H9 (cell line): ENCODE measurements at regions not wholly inside any gene's neighbourhood (a gene's known extent, or its start where the extent isn't known, plus 50 kb on each side); places are given as distances from the start of the nearest gene placed in this dataset.

Experiments
- DNase-seq: peaks from one replicate; pipeline ENCODE4 v3.0.0-alpha.2; 2017
- H2AFZ ChIP-seq: one replicate; pipeline ENCODE4 v1.6.1; 2013; ENCODE audit warnings: mild to moderate bottlenecking, low read length, control low read depth, moderate library complexity
- H2AK5ac ChIP-seq: 2 replicates; pipeline ENCODE4 v1.6.1; 2013; ENCODE audit warnings: low read length, control low read depth, mixed read lengths; ENCODE audit not compliant: insufficient read length
- H2BK120ac ChIP-seq: one replicate; pipeline ENCODE4 v1.6.1; 2013; ENCODE audit warnings: low read depth, mild to moderate bottlenecking, low read length, control low read depth, inconsistent platforms; ENCODE audit not compliant: poor library complexity, severe bottlenecking
- H2BK12ac ChIP-seq: 2 replicates; pipeline ENCODE4 v1.6.1; 2013; ENCODE audit warnings: low read length, control low read depth, mixed read lengths, low read depth; ENCODE audit not compliant: insufficient read length
- H2BK15ac ChIP-seq: 2 replicates; pipeline ENCODE4 v1.6.1; 2013; ENCODE audit warnings: low read depth, low read length, control low read depth
- H2BK20ac ChIP-seq: one replicate; pipeline ENCODE4 v1.6.1; 2013; ENCODE audit warnings: low read depth, mild to moderate bottlenecking, low read length, control low read depth, inconsistent platforms; ENCODE audit not compliant: poor library complexity, severe bottlenecking
- H2BK5ac ChIP-seq: 2 replicates; pipeline ENCODE4 v1.6.1; 2013; ENCODE audit warnings: low read length, control low read depth, mixed read lengths; ENCODE audit not compliant: insufficient read length
- H3K14ac ChIP-seq: 2 replicates; pipeline ENCODE4 v1.6.1; 2013; ENCODE audit warnings: low read length, control low read depth; ENCODE audit not compliant: insufficient read depth
- H3K18ac ChIP-seq: 2 replicates; pipeline ENCODE4 v1.6.1; 2013; ENCODE audit warnings: low read depth, mild to moderate bottlenecking, mixed read lengths, low read length, control low read depth; ENCODE audit not compliant: insufficient read length
- H3K23ac ChIP-seq: 2 replicates; pipeline ENCODE4 v1.6.1; 2013; ENCODE audit warnings: low read length, control low read depth, mixed read lengths, low read depth; ENCODE audit not compliant: insufficient read length
- H3K23me2 ChIP-seq: 2 replicates; pipeline ENCODE4 v1.6.1; 2013; ENCODE audit warnings: low read depth, mild to moderate bottlenecking, mixed read lengths, low read length, control low read depth; ENCODE audit not compliant: insufficient read length, poor library complexity, severe bottlenecking
- H3K27ac ChIP-seq: 2 replicates; pipeline ENCODE4 v1.5.1; 2013; ENCODE audit warnings: low read length, control low read depth, mixed read lengths, low read depth; ENCODE audit not compliant: insufficient read length
- H3K27me3 ChIP-seq: 2 replicates; pipeline ENCODE4 v1.6.1; 2013; ENCODE audit warnings: low read length, control low read depth, inconsistent platforms; ENCODE audit not compliant: insufficient read depth
- H3K4ac ChIP-seq: 2 replicates; pipeline ENCODE4 v1.6.1; 2013; ENCODE audit warnings: low read depth, mild to moderate bottlenecking, control low read depth, inconsistent platforms, low read length, moderate library complexity
- H3K4me1 ChIP-seq: 2 replicates; pipeline ENCODE4 v1.6.1; 2013; ENCODE audit warnings: low read length, control low read depth, inconsistent platforms; ENCODE audit not compliant: insufficient read depth
- H3K4me2 ChIP-seq: 2 replicates; pipeline ENCODE4 v1.6.1; 2013; ENCODE audit warnings: low read length, control low read depth, mixed read lengths; ENCODE audit not compliant: insufficient read length, insufficient read depth
- H3K56ac ChIP-seq: 2 replicates; pipeline ENCODE4 v1.6.1; 2013; ENCODE audit warnings: low read depth, mild to moderate bottlenecking, mixed read lengths, low read length, control low read depth; ENCODE audit not compliant: insufficient read length
- H3K79me1 ChIP-seq: 2 replicates; pipeline ENCODE4 v1.6.1; 2013; ENCODE audit warnings: low read depth, mild to moderate bottlenecking, moderate library complexity, low read length, control low read depth, inconsistent platforms; ENCODE audit not compliant: insufficient read depth, poor library complexity, severe bottlenecking
- H3K79me2 ChIP-seq: 2 replicates; pipeline ENCODE4 v1.6.1; 2013; ENCODE audit warnings: low read length, control low read depth, inconsistent platforms; ENCODE audit not compliant: insufficient read depth
- H3K9ac ChIP-seq: 2 replicates; pipeline ENCODE4 v1.6.1; 2013; ENCODE audit warnings: low read length, control low read depth, mixed read lengths; ENCODE audit not compliant: insufficient read length; ENCODE audit errors: extremely low read depth
- H3K9me3 ChIP-seq: one replicate; pipeline ENCODE4 v1.6.1; 2013; ENCODE audit warnings: low read depth, low read length, inconsistent platforms; ENCODE audit not compliant: control insufficient read depth
- H3T11ph ChIP-seq: one replicate; pipeline ENCODE4 v1.6.1; 2013; ENCODE audit warnings: mild to moderate bottlenecking, low read length, control low read depth, inconsistent platforms
- H4K20me1 ChIP-seq: one replicate; pipeline ENCODE4 v1.6.1; 2013; ENCODE audit not compliant: control insufficient read depth, insufficient read length, insufficient read depth
- H4K5ac ChIP-seq: 2 replicates; pipeline ENCODE4 v1.6.1; 2013; ENCODE audit warnings: low read depth, mild to moderate bottlenecking, mixed read lengths, low read length, control low read depth; ENCODE audit not compliant: insufficient read length
- H4K8ac ChIP-seq: replicated peaks from 2 replicates; pipeline ENCODE4 v1.6.1; 2013; ENCODE audit warnings: low read length, control low read depth, mixed read lengths, low read depth; ENCODE audit not compliant: insufficient read length
- H4K91ac ChIP-seq: 2 replicates; pipeline ENCODE4 v1.6.1; 2013; ENCODE audit warnings: low read depth, mild to moderate bottlenecking, moderate library complexity, mixed read lengths, low read length, control low read depth; ENCODE audit not compliant: insufficient read length
- H3K27ac Mint-ChIP-seq, 3 experiments: 2 replicates in 2 of 3; 3 replicates in 1 of 3; pipeline ENCODE4 v1.8.0; 2020 to 2021; ENCODE audit warnings: mixed read lengths in 3 of 3, mild to moderate bottlenecking in 1 of 3, moderate library complexity in 1 of 3
- H3K27me3 Mint-ChIP-seq: 2 replicates; pipeline ENCODE4 v1.8.0; 2021; ENCODE audit warnings: low read depth, mild to moderate bottlenecking, moderate library complexity, mixed read lengths
- H3K36me3 Mint-ChIP-seq, 3 experiments: 2 replicates in 2 of 3; 3 replicates in 1 of 3; pipeline ENCODE4 v1.8.0; 2020 to 2021; ENCODE audit warnings: low read depth in 3 of 3, mixed read lengths in 3 of 3; ENCODE audit not compliant: insufficient read depth in 1 of 3
- H3K4me1 Mint-ChIP-seq, 2 experiments: 2 replicates each; pipeline ENCODE4 v1.8.0; 2020; ENCODE audit warnings: mixed read lengths in 2 of 2
- H3K4me3 Mint-ChIP-seq, 2 experiments: 2 replicates in 1 of 2; 3 replicates in 1 of 2; pipeline ENCODE4 v1.8.0; 2020 to 2021; ENCODE audit warnings: mild to moderate bottlenecking in 2 of 2, mixed read lengths in 2 of 2, moderate library complexity in 1 of 2
- H3K9me3 Mint-ChIP-seq, 2 experiments: 2 replicates in 1 of 2; 3 replicates in 1 of 2; pipeline ENCODE4 v1.8.0; 2020; ENCODE audit warnings: mild to moderate bottlenecking in 2 of 2, mixed read lengths in 2 of 2, moderate library complexity in 1 of 2
- WGBS: extraction: QIAGEN DNeasy Blood & Tissue Kit; methylation state at CpG from one replicate; pipeline ENCODE4 v1.1.7; 2013; ENCODE audit warnings: missing lambda C conversion rate, low lambda C conversion rate, mixed read lengths; ENCODE audit not compliant: insufficient read length; ENCODE audit errors: extremely low coverage; 5-methylcytosine and 5-hydroxymethylcytosine counted together
- TF ChIP-seq, protein P1 (sequence below): fragments of 200-600 bp; sonication (generic); conservative IDR thresholded peaks from 3 replicates; pipeline ENCODE4 v1.8.0; 2021; ENCODE audit warnings: antibody characterized with exemption, mild to moderate bottlenecking

DNA sequence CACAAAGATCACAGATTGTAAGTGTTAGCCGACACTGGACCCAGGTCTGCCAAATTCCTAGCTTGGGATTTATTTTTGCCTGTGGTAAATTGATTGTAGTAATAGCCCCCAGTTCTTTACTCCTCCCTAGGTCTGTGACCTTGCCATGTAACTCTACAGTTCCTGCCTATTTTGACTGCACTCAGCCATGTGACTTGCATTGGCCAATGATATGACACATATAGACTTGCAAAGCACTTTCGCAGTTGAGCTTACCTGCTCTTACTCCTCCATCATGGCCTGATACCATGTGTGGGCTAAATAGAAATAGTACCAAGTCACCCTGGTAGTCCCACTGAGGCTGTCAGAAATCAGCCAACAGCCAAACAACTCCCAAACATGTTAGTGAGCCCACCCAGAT, 240.3 kb downstream of the DUSP6 start:
- Histone ChIP-seq H2BK12ac (no peak overlapping the region), H3T11ph (no peak overlapping the region), H3K4ac (no peak overlapping the region), H3K23me2 (no peaks in the 10 kb centered on the region), H2AK5ac (no peak overlapping the region), H3K14ac (no peak overlapping the region), H3K9me3 (no peaks in the 10 kb centered on the region), H3K9ac (no peak overlapping the region), H4K5ac (no peak overlapping the region), H2BK15ac (no peak overlapping the region), H2AFZ (no peak overlapping the region), H2BK120ac (no peak overlapping the region), H3K27ac (no peak overlapping the region), H4K8ac (no peak overlapping the region), H3K79me1 (no peaks in the 10 kb centered on the region), H3K79me2 (no peaks in the 10 kb centered on the region), H3K4me2 (no peak overlapping the region), H3K23ac (no peak overlapping the region), H4K91ac (no peak overlapping the region), H3K27me3 (no peaks in the 10 kb centered on the region), H2BK20ac (no peak overlapping the region), H3K56ac (no peak overlapping the region), H3K4me1 (peaks cover 4% of the 10 kb centered on the region; the same call in 1 of the 2 replicates), H2BK5ac (no peak overlapping the region), H3K18ac (no peak overlapping the region), H4K20me1 (no peaks in the 10 kb centered on the region)
- no CpG with 5 or more reads among the region's 2 CpGs for WGBS
- H3K4me3 Mint-ChIP-seq, result no peak overlapping the region
- no peaks in the 10 kb centered on the region for H3K9me3 Mint-ChIP-seq
- no peak for DNase-seq
- H3K4me1 Mint-ChIP-seq, result peaks cover 12 to 16% of the 10 kb centered on the region in 2 experiments
- TF ChIP-seq, protein P1, sequence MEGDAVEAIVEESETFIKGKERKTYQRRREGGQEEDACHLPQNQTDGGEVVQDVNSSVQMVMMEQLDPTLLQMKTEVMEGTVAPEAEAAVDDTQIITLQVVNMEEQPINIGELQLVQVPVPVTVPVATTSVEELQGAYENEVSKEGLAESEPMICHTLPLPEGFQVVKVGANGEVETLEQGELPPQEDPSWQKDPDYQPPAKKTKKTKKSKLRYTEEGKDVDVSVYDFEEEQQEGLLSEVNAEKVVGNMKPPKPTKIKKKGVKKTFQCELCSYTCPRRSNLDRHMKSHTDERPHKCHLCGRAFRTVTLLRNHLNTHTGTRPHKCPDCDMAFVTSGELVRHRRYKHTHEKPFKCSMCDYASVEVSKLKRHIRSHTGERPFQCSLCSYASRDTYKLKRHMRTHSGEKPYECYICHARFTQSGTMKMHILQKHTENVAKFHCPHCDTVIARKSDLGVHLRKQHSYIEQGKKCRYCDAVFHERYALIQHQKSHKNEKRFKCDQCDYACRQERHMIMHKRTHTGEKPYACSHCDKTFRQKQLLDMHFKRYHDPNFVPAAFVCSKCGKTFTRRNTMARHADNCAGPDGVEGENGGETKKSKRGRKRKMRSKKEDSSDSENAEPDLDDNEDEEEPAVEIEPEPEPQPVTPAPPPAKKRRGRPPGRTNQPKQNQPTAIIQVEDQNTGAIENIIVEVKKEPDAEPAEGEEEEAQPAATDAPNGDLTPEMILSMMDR, result no peak
- H3K36me3 Mint-ChIP-seq, result peaks cover 0 to 1% (median 0%) of the 10 kb centered on the region in 3 experiments; a peak in 1 of 7 replicates
- no peaks in the 10 kb centered on the region for H3K27me3 Mint-ChIP-seq
- no peak overlapping the region; a peak in 1 of 7 replicates for H3K27ac Mint-ChIP-seq
